HEK293T (cell line): ENCODE measurements at regions not wholly inside any gene's neighbourhood (a gene's known extent, or its start where the extent isn't known, plus 50 kb on each side); places are given as distances from the start of the nearest gene placed in this dataset.
"Not testable (repeated sequence)": the region's sequence is repeated elsewhere in the genome, so short reads cannot be mapped to it uniquely, and the experiment has no call there.

Source experiments
- CTCF ChIA-PET: fragments of 350-600 bp; formaldehyde crosslinking; extraction: SDS; loops from one replicate; lab custom pipeline; 2021; ENCODE audit warnings: antibody characterized with exemption, inconsistent platforms; lab: Yijun Ruan, JAX
- POLR2A ChIA-PET: fragments of 350-600 bp; formaldehyde crosslinking; extraction: SDS; loops from one replicate; lab custom pipeline; 2020; ENCODE audit warnings: antibody characterized with exemption, inconsistent platforms; lab: Yijun Ruan, JAX
- DNase-seq: peaks from one replicate; pipeline ENCODE4 v3.0.0; 2012; ENCODE audit warnings: mixed read lengths; ENCODE audit errors: extremely low spot score
- ARNT ChIP-seq: fragments of 450-650 bp; IDR thresholded peaks from 2 replicates; pipeline ENCODE4 v1.6.1; 2017; ENCODE audit warnings: mild to moderate bottlenecking
- BHLHE40 ChIP-seq: fragments of 450-650 bp; IDR thresholded peaks from 2 replicates; pipeline ENCODE4 v1.6.1; 2016; ENCODE audit warnings: mild to moderate bottlenecking, moderate library complexity, borderline replicate concordance
- CTBP1 ChIP-seq: fragments of 450-650 bp; IDR thresholded peaks from 2 replicates; pipeline ENCODE4 v1.6.1; 2016; ENCODE audit warnings: borderline replicate concordance
- ELF4 ChIP-seq: fragments of 450-650 bp; IDR thresholded peaks from 2 replicates; pipeline ENCODE4 v1.6.1; 2017; ENCODE audit warnings: antibody characterized with exemption
- FOXA1 ChIP-seq: fragments of 450-650 bp; IDR thresholded peaks from 2 replicates; pipeline ENCODE4 v1.6.1; 2016; ENCODE audit warnings: mild to moderate bottlenecking
- FOXK2 ChIP-seq: fragments of 450-650 bp; IDR thresholded peaks from 2 replicates; pipeline ENCODE4 v1.6.1; 2016; ENCODE audit warnings: mild to moderate bottlenecking
- FOXM1 ChIP-seq: fragments of 450-650 bp; IDR thresholded peaks from 2 replicates; pipeline ENCODE4 v1.6.1; 2017; ENCODE audit warnings: mild to moderate bottlenecking, borderline replicate concordance
- HDGF ChIP-seq: fragments of 450-650 bp; IDR thresholded peaks from 2 replicates; pipeline ENCODE4 v1.6.1; 2017; ENCODE audit warnings: antibody characterized with exemption, borderline replicate concordance
- L3MBTL2 ChIP-seq: fragments of 450-650 bp; conservative IDR thresholded peaks from 2 replicates; pipeline ENCODE4 v1.6.1; 2016; ENCODE audit warnings: mild to moderate bottlenecking
- LEF1 ChIP-seq: fragments of 450-650 bp; IDR thresholded peaks from 2 replicates; pipeline ENCODE4 v1.6.1; 2017; ENCODE audit warnings: mild to moderate bottlenecking, borderline replicate concordance
- NFRKB ChIP-seq: fragments of 450-650 bp; IDR thresholded peaks from 2 replicates; pipeline ENCODE4 v1.6.1; 2016; ENCODE audit warnings: mild to moderate bottlenecking, moderate library complexity
- SP1 ChIP-seq: fragments of 450-650 bp; IDR thresholded peaks from 2 replicates; pipeline ENCODE4 v1.6.1; 2017
- SUZ12 ChIP-seq: fragments of 450-650 bp; IDR thresholded peaks from 2 replicates; pipeline ENCODE4 v1.6.1; 2016; ENCODE audit warnings: mild to moderate bottlenecking
- TARDBP ChIP-seq: fragments of 450-650 bp; IDR thresholded peaks from 2 replicates; pipeline ENCODE4 v1.6.1; 2016
- ZNF384 ChIP-seq: fragments of 450-650 bp; IDR thresholded peaks from 2 replicates; pipeline ENCODE4 v1.6.1; 2016
- TF ChIP-seq, protein P1 (sequence below): fragments of 450-650 bp; IDR thresholded peaks from 2 replicates; pipeline ENCODE4 v1.6.1; 2016

- POLR2A ChIA-PET = no interaction called here
- TF ChIP-seq NFRKB (no peak), TARDBP (no peak), BHLHE40 (no peak), HDGF (no peak), ZNF384 (no peak), LEF1 (no peak), FOXM1 (no peak), FOXA1 (no peak), ELF4 (no peak), ARNT (no peak), SUZ12 (no peak), SP1 (no peak), L3MBTL2 (no peak), FOXK2 (no peak), CTBP1 (no peak)
- TF ChIP-seq, protein P1, sequence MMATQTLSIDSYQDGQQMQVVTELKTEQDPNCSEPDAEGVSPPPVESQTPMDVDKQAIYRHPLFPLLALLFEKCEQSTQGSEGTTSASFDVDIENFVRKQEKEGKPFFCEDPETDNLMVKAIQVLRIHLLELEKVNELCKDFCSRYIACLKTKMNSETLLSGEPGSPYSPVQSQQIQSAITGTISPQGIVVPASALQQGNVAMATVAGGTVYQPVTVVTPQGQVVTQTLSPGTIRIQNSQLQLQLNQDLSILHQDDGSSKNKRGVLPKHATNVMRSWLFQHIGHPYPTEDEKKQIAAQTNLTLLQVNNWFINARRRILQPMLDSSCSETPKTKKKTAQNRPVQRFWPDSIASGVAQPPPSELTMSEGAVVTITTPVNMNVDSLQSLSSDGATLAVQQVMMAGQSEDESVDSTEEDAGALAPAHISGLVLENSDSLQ = no peak
- CTCF ChIA-PET = interaction anchor here (1.0 kb wide), 1 partner anchor 9 kb away, joined by 5 read pairs; no protein-coding TSS in a partner anchor
- DNase-seq = no peak
Measured at GRCh38 chr7:69309601-69310000, 288.7 kb upstream of the AUTS2 start.

- CTCF ChIA-PET = no interaction called here
- DNase-seq = no peak
- TF ChIP-seq FOXK2 = no peak
- TF ChIP-seq ARNT = no peak
- TF ChIP-seq SUZ12 = no peak
- TF ChIP-seq SP1 = no peak
- TF ChIP-seq L3MBTL2 = no peak
- no peak for TF ChIP-seq FOXM1
- TF ChIP-seq ZNF384 = no peak
- no peak for TF ChIP-seq BHLHE40
- no peak for TF ChIP-seq HDGF
- TF ChIP-seq FOXA1 = no peak
- POLR2A ChIA-PET = no interaction called here
Measured at GRCh38 chr7:69311489-69311888, 286.8 kb upstream of the AUTS2 start.

GRCh38 chr7:69313852-69314251, 284.4 kb upstream of the AUTS2 start:
- DNase-seq, POLR2A ChIA-PET, CTCF ChIA-PET: not testable (repeated sequence)

DNA sequence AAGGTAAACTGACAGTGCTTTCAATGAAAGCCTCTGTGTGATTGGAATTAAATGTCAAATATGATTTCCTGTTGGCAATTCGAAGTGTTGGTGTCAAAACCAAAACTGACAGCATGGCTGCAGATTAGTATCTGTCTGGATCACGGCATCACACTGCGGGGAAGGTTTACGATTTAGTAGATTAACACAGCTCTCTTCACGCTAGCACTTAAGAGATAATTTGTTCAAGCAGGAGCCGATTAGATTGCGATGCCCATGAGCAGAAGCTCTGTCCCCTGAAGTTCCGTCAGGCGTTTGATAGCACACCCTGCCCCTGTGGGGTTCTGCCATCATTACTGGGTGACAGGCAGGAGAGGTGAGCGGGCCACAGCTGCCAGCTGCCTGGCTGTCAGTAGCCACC, 279.5 kb upstream of the AUTS2 start:
- CTCF ChIA-PET = interaction anchor here (1.2 kb wide), 1 partner anchor 9 kb away, joined by 5 read pairs; no protein-coding TSS in a partner anchor
- POLR2A ChIA-PET = no interaction called here
- no peak for DNase-seq

GRCh38 chr7:69328516-69328915, 269.8 kb upstream of the AUTS2 start:
- DNase-seq = no peak
- POLR2A ChIA-PET = no interaction called here
- CTCF ChIA-PET = no interaction called here
- TF ChIP-seq FOXM1 = no peak
- TF ChIP-seq L3MBTL2 = no peak
- TF ChIP-seq SUZ12 = no peak

More for the DNA sequence above, 279.5 kb upstream of the AUTS2 start:
- no peak for TF ChIP-seq HDGF

DNA sequence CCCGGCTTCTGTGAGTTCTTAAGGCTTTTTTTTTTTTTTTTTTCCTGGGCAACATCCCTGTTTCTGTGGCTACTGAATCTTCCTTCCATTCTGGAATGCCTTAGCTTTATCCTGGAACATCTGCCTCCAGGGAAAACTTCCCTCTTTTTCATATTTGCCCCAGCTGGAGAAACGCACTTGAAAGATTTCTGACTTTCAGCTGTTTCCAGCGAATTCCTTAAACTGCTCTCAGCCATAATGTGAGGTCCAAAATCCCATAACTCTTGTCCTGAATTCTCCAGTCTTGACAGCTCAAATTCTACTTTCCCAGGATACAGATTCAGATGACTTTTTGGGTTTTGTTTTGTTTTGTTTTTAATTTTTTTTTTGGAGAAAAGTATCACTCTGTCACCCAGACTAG, 263.6 kb upstream of the AUTS2 start:
- no peak for DNase-seq
- POLR2A ChIA-PET = no interaction called here
- TF ChIP-seq FOXK2 = no peak
- no peak for TF ChIP-seq ZNF384
- no peak for TF ChIP-seq SP1
- no peak for TF ChIP-seq ARNT
- TF ChIP-seq LEF1 = no peak
- no peak for TF ChIP-seq SUZ12
- no peak for TF ChIP-seq ELF4
- no peak for TF ChIP-seq CTBP1
- no peak for TF ChIP-seq FOXA1
- no peak for TF ChIP-seq FOXM1
- CTCF ChIA-PET = interaction anchor here (0.6 to 0.7 kb wide), 2 partner anchors 422 to 442 kb away, joined by 3 to 4 read pairs; no protein-coding TSS in a partner anchor

- DNase-seq = no peak
- ChIA-PET POLR2A (no interaction called here), CTCF (no interaction called here)
- TF ChIP-seq ARNT (no peak), FOXM1 (no peak), ZNF384 (no peak), NFRKB (no peak), FOXA1 (no peak), TARDBP (no peak), HDGF (no peak), CTBP1 (no peak), SUZ12 (no peak), SP1 (no peak), L3MBTL2 (no peak), LEF1 (no peak)
- TF ChIP-seq, protein P1 = no peak
Measured at GRCh38 chr7:69335331-69335730, 262.9 kb upstream of the AUTS2 start.

- no peak for TF ChIP-seq NFRKB
- no peak for TF ChIP-seq CTBP1
- no peak for TF ChIP-seq ARNT
- TF ChIP-seq ELF4 = no peak
- TF ChIP-seq L3MBTL2 = no peak
- no peak for TF ChIP-seq LEF1
- TF ChIP-seq HDGF = no peak
- TF ChIP-seq FOXM1 = no peak
- no peak for TF ChIP-seq TARDBP
- ChIA-PET POLR2A (no interaction called here), CTCF (no interaction called here)
- no peak for DNase-seq
Measured at GRCh38 chr7:69336976-69337375, 261.3 kb upstream of the AUTS2 start.
